Fibroblast of skin of right quadriceps (primary cell): ENCODE measurements at regions not wholly inside any gene's neighbourhood (a gene's known extent, or its start where the extent isn't known, plus 50 kb on each side); places are given as distances from the start of the nearest gene placed in this dataset.

Experiments
- DNase-seq: peaks from one replicate; pipeline ENCODE4 v3.0.0-alpha.2; 2013

DNA sequence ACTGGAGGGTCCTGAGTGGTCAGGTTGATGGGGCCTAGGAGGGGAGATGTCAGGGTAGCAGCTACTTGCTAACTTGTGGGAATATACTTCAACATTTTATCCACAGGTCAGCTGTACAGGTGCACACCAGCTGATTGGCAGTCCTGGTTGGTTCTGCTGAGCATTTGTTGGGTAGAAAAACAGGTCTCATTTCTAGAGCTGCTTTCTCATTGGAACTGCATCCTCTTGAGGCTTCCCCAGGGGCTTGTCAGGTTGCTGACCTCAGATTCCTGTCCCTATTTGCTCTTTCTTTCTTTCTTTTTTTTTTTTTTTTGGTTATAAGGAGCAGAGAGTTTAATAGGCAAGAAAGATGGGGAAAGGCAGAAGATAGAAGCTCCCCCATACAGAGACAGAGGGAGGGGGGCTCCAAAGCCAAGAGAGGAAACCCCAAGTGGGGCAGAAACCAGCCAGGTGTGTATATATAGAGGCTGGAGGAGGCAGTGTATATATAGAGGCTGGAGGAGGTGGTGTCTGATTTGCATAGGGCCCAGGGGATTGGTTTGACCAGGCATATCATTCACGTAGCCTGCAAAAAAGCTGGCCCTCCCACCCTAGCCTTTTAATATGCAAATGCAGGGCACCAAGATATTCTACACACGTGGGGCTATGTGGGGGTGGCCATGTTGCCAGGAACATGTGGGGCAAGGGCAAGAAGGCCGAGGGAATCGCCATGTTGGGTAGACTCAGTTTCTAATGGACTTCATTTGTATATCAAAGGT, 57.3 kb upstream of the STUM start:
- no peak for DNase-seq

DNA sequence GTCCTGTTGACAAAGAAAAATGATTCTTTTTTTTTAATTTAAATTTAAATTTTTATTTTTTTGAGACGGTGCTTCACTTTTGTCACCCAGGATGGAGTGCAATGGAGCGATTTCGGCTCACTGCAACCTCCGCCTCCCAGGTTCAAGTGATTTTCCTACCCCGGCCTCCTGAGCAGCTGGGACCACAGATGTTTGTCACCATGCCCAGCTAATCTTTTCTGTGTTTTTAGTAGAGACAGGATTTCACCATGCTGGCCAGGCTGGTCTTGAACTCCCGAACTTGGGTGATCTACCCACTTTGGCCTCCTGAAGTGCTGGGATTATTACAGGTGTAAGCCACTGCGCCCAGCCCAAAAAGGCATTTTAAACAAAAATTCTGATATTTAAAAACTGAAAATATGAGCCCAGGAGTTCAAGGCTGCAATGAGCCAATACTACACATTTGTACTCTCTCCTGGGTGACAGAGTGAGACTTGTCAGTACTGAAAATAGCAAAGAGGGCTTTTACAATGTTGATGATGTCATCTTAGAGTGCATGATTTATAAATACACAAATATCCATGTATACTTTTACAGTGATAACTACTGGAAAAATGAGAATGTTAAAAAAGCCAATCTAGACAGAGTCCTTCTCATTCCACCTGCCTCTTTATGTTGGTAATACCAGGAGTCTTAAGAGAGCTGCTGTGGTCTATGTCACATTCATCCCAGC, 56.0 kb upstream of the STUM start:
- no peak for DNase-seq

DNA sequence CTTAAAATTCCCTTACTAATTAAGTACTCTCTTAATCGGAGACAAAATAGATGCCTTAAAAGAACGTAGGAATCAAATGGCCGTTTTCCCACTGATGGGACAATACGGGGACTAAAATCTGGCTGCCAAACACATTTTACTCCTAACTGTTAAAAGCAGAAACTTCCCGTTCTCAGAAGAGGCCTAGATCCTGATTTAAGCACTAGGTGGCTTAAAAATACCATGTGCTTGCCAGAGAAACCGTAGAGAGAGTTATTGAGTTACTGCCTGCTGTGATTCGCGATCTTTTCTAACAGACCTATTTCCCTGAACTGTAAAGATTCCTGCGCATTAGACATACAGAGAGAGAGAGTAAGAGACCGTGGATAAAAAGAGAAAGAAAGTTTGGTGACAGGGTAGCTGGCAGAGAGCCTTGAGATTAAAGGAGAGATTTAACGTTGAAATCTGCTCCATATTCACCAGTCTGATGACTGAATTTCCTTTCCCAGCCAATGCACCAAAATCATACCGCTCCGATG, 54.4 kb upstream of the STUM start:
- DNase-seq = peak; percentile 8

DNA sequence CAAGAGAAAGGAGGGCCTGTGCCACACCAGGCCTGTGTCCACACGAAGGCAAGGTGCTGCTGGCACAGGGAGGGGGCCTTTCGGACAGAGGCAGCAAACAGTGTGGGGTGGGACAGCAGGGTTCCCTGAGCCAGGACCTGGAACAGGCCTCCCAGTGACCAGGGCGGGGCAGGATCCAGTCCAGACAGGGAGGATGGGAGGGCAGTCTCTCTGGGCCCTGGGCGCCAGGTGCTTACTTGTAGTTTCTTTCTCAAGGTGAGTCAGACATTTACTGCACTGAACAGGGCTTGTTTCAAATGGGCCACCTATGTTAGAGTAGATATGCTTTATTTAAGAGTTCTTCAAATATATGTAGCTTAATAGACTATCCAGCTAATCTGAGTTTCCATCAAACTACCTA, 52.8 kb upstream of the STUM start:
- no peak for DNase-seq

GRCh38 chr1:226496453-226497015, 52.0 kb upstream of the STUM start:
- DNase-seq = no peak

DNA sequence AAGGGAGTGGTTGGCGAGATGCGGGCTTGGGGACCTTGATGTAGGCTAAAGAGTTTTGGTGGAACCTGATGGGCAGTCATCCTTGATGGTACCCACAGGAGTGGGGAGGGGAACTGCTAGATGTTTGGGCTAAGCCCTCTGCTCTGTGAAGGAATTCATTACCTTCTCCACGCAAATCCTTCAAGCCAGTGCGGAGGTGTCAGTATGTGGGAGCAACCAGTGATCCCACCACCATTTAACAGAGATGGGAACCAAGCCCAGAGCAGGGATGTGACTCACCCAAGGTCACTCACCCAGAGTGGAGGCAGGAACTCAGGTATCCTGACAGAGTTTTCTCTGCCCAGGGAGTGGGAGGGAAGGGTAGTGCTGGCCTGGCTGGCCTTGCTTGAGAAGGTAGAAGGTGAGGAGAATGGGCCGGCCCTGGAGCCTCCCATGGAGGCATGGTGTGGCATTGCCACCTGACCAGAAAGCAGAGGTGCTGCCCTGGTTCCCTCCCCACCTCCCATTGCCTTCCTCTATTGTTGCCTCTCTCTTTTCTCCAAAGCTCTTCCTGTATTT, 51.2 kb upstream of the STUM start:
- DNase-seq = no peak

- no peak for DNase-seq
Observed at GRCh38 chr1:226497991-226498639, 50.4 kb upstream of the STUM start.

DNA sequence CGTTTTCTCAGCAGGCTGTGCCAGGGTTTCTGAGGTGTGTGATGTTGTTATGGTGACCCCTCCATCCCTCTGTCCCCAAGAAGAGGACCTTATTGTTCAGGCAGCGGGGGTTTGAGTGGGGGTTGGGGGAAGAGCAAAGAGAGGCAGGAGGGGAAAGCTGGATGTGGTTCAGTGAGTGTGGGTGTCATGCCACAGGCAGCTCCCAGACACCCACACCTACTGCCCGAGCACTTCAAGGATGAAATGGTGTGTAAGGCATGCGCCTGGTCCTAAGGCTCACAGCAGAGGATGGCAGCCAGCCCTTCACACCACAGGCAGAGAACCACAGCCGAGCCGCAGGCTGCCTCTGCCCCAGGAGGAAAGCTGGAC, 49.9 kb upstream of the STUM start:
- DNase-seq = no peak
